ENCODE measurements at regions not wholly inside any gene's neighbourhood (a gene's known extent, or its start where the extent isn't known, plus 50 kb on each side); places are given as distances from the start of the nearest gene placed in this dataset.

GRCh38 chr13:73981595-73981994 is 152.6 kb downstream of the KLF12 start:
- no peaks in the 10 kb centered on the region for H3K27me3 ChIP-seq (replicated peaks; ENCODE audit: insufficient read depth)
- peaks cover 3 to 10% of the 10 kb centered on the region in 2 donors for H3K4me1 ChIP-seq (ENCODE audit: control insufficient read depth in 1 of 2, low read depth in 2 of 2)
- no peaks in the 10 kb centered on the region for H3K9me3 ChIP-seq
- no peaks in the 10 kb centered on the region for H3K36me3 ChIP-seq
- DNase-seq (ENCODE audit: low spot score) = no peak
- no peak overlapping the region for H3K4me3 ChIP-seq
- no peak for TF ChIP-seq CTCF (IDR thresholded peaks at IDR 0.05)
- H3K27ac ChIP-seq = no peak overlapping the region
- no peak for ATAC-seq (ENCODE audit: insufficient number of reproducible peaks, low FRiP score, low read depth)

GRCh38 chr13:73975767-73976166 is 158.4 kb downstream of the KLF12 start:
- Histone ChIP-seq H3K4me3 (no peak overlapping the region), H3K36me3 (no peaks in the 10 kb centered on the region)
- ATAC-seq (ENCODE audit: insufficient number of reproducible peaks, low FRiP score, low read depth) = no peak

GRCh38 chr13:73974051-73974450 is 160.2 kb downstream of the KLF12 start:
- TF ChIP-seq CTCF (IDR thresholded peaks at IDR 0.05) = no peak
- Histone ChIP-seq H3K36me3 (no peaks in the 10 kb centered on the region), H3K27ac (no peak overlapping the region), H3K9me3 (no peaks in the 10 kb centered on the region), H3K4me3 (no peak overlapping the region), H3K4me1 (ENCODE audit: control insufficient read depth in 1 of 2, low read depth in 2 of 2) (peaks cover 10 to 47% of the 10 kb centered on the region in 2 donors), H3K27me3 (replicated peaks; ENCODE audit: insufficient read depth) (no peaks in the 10 kb centered on the region)
- no peak for DNase-seq (ENCODE audit: low spot score)
- ATAC-seq (ENCODE audit: insufficient number of reproducible peaks, low FRiP score, low read depth) = no peak

More at GRCh38 chr13:73975767-73976166, 158.4 kb downstream of the KLF12 start:
- no peaks in the 10 kb centered on the region for H3K27me3 ChIP-seq (replicated peaks; ENCODE audit: insufficient read depth)
- no peak for TF ChIP-seq CTCF (IDR thresholded peaks at IDR 0.05)
- no peaks in the 10 kb centered on the region for H3K9me3 ChIP-seq
- no peak for DNase-seq (ENCODE audit: low spot score)
- H3K27ac ChIP-seq = no peak overlapping the region
- H3K4me1 ChIP-seq (ENCODE audit: control insufficient read depth in 1 of 2, low read depth in 2 of 2) = peaks cover 7 to 32% of the 10 kb centered on the region in 2 donors

GRCh38 chr13:73973156-73973555 is 161.0 kb downstream of the KLF12 start:
- Histone ChIP-seq H3K27me3 (replicated peaks; ENCODE audit: insufficient read depth) (no peaks in the 10 kb centered on the region), H3K36me3 (no peaks in the 10 kb centered on the region), H3K4me3 (no peak overlapping the region), H3K9me3 (no peaks in the 10 kb centered on the region), H3K4me1 (ENCODE audit: control insufficient read depth in 1 of 2, low read depth in 2 of 2) (peaks cover 10 to 47% of the 10 kb centered on the region in 2 donors), H3K27ac (no peak overlapping the region)
- no peak for DNase-seq (ENCODE audit: low spot score)
- no peak for ATAC-seq (ENCODE audit: insufficient number of reproducible peaks, low FRiP score, low read depth)
- no peak for TF ChIP-seq CTCF (IDR thresholded peaks at IDR 0.05)

- Histone ChIP-seq H3K27me3 (replicated peaks; ENCODE audit: insufficient read depth) (no peaks in the 10 kb centered on the region), H3K4me3 (no peak overlapping the region)
These were observed 161.7 kb downstream of the KLF12 start for GRCh38 chr13:73972545-73972944.

More at GRCh38 chr13:73972545-73972944, 161.7 kb downstream of the KLF12 start:
- DNase-seq (ENCODE audit: low spot score) = no peak
- no peak overlapping the region for H3K27ac ChIP-seq
- TF ChIP-seq CTCF (IDR thresholded peaks at IDR 0.05) = no peak
- no peak for ATAC-seq (ENCODE audit: insufficient number of reproducible peaks, low FRiP score, low read depth)
- H3K4me1 ChIP-seq (ENCODE audit: control insufficient read depth in 1 of 2, low read depth in 2 of 2) = peaks cover 10 to 50% of the 10 kb centered on the region in 2 donors
- H3K36me3 ChIP-seq = no peaks in the 10 kb centered on the region
- no peaks in the 10 kb centered on the region for H3K9me3 ChIP-seq
